Tibial artery (tissue), 4 donors: ENCODE measurements at regions not wholly inside any gene's neighbourhood (a gene's known extent, or its start where the extent isn't known, plus 50 kb on each side); places are given as distances from the start of the nearest gene placed in this dataset.
"Not testable (repeated sequence)": the region's sequence is repeated elsewhere in the genome, so short reads cannot be mapped to it uniquely, and the experiment has no call there.

Experiments used
- DNase-seq, 2 donors: peaks; one replicate each; pipeline ENCODE4 v3.0.0-alpha.2; 2019
- H3K27ac ChIP-seq, 2 donors: fragments of 200-600 bp; sonication (generic) in 1 of 2; 1 replicate in 1 of 2; 2 replicates in 1 of 2; pipeline ENCODE4 v1.5.1; 2018 to 2019; ENCODE audit warnings: mild to moderate bottlenecking in 1 of 2
- H3K27me3 ChIP-seq, 2 donors: fragments of 200-600 bp; sonication (generic) in 1 of 2; one replicate each; pipeline versions ENCODE4 v1.5.1 to v1.6.0; 2016 to 2019
- H3K36me3 ChIP-seq, 3 donors: fragments of 200-600 bp; sonication (generic) in 2 of 3; one replicate each; pipeline ENCODE4 v1.5.1; 2016 to 2019; ENCODE audit warnings: mild to moderate bottlenecking in 2 of 3
- H3K4me1 ChIP-seq, 4 donors: fragments of 200-600 bp; sonication (generic) in 2 of 4; 1 replicate in 3 of 4; 2 replicates in 1 of 4; pipeline ENCODE4 v1.5.1; 2016 to 2019
- H3K4me3 ChIP-seq, 2 donors: fragments of 200-600 bp; sonication (generic) in 1 of 2; 1 replicate in 1 of 2; 2 replicates in 1 of 2; pipeline ENCODE4 v1.5.1; 2018 to 2019; ENCODE audit warnings: mild to moderate bottlenecking in 2 of 2
- H3K9me3 ChIP-seq, 3 donors: fragments of 200-600 bp; sonication (generic) in 1 of 3; one replicate each; pipeline ENCODE4 v1.5.1; 2016 to 2019
- CTCF ChIP-seq, 2 experiments: fragments of 200-600 bp in 1 of 2; fragments of 450-650 bp in 1 of 2; IDR thresholded peaks; one replicate each; pipeline ENCODE4 v1.5.1; 2017 to 2019; ENCODE audit warnings: antibody characterized with exemption in 2 of 2, mild to moderate bottlenecking in 1 of 2, moderate library complexity in 1 of 2
- intact Hi-C: fragments of 100-400 bp; cut with DNase I; formaldehyde crosslinking; loops from one replicate; pipeline ENCODE4 v1.15.0; 2023; ENCODE audit warnings: low total_unique reads

GRCh38 chr3:153856932-153857331, 264.3 kb upstream of the ARHGEF26 start:
- Histone ChIP-seq H3K9me3 (no peaks in the 10 kb centered on the region), H3K36me3 (no peaks in the 10 kb centered on the region), H3K27me3 (no peaks in the 10 kb centered on the region), H3K4me1 (no peaks in the 10 kb centered on the region), H3K27ac (no peak overlapping the region), H3K4me3 (no peak overlapping the region)
- TF ChIP-seq CTCF (IDR thresholded peaks at IDR 0.05), result no peak
- DNase-seq, result no peak
- intact Hi-C loops, result no loop called here

GRCh38 chr3:153864793-153865192, 256.4 kb upstream of the ARHGEF26 start:
- Histone ChIP-seq H3K4me1 (no peaks in the 10 kb centered on the region), H3K4me3 (no peak overlapping the region), H3K36me3 (no peaks in the 10 kb centered on the region), H3K27ac (no peak overlapping the region), H3K9me3 (no peaks in the 10 kb centered on the region), H3K27me3 (no peaks in the 10 kb centered on the region)
- intact Hi-C loops, result no loop called here
- no peak for DNase-seq
- TF ChIP-seq CTCF (IDR thresholded peaks at IDR 0.05), result no peak

DNA sequence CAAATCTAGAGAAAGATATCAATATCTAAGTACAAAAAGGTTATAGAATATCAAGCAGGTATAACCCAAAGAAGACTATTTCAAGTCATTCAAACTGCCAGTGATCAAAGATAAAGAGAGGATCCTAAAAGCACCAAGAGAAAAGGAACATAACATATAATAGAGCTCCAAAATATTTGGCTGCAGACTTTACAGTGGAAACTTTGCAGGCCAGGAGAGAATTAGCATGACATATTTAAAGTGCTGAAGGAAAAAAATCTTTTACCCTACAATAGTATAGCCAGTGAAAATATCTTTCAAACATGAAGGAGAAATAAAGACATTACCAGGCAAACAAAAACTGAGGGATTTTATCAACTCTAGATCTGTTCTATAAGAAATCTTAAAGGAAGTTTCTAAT, 254.3 kb upstream of the ARHGEF26 start:
- TF ChIP-seq CTCF (IDR thresholded peaks at IDR 0.05), result no peak
- no peaks in the 10 kb centered on the region for H3K27me3 ChIP-seq
- H3K36me3 ChIP-seq, result no peaks in the 10 kb centered on the region
- H3K9me3 ChIP-seq, result no peaks in the 10 kb centered on the region
- intact Hi-C loops, result no loop called here
- no peaks in the 10 kb centered on the region for H3K4me1 ChIP-seq
- H3K27ac ChIP-seq, result no peak overlapping the region
- no peak overlapping the region for H3K4me3 ChIP-seq
- no peak for DNase-seq

DNA sequence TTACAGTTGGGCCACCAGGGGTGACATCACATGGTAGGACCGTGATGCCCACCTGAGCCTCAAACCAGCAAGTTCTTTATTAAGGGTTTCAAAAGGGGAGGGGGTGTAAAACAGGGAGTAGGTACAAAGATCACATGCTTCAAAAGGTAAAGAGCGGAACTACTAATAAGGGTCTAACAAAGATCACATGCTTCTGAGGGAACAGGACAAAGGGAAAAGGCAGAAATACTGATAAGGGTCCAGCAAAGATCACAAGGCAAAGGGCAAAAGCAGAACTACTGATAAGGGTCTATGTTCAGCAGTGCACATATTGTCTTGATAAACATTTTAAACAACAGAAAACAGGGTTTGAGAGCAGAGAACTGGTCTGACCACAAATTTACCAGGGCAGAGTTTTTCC, 246.8 kb upstream of the ARHGEF26 start:
- H3K4me3 ChIP-seq, H3K27me3 ChIP-seq, DNase-seq, H3K4me1 ChIP-seq, H3K36me3 ChIP-seq, intact Hi-C loops, H3K27ac ChIP-seq: not testable (repeated sequence)
- peaks cover 0 to 14% (median 0%) of the 10 kb centered on the region in 3 donors for H3K9me3 ChIP-seq

DNA sequence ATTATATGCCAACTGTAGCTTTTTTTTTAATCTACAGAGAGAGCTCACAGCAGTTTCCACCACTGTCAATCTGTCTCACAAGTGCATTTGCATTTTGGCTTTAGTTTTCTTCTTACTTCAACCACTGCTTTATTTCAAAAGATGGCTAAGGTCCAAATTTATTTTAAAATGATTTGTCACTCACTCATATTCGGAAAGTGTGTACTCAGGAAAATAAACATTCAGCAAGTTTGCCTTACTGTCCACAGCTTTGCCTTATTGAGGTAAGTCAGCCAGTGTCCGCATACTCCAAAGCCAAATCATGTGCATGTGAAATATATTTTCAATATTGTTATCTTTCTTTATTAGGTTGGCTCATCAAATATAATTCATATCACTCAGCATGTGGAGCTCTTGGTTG, 240.7 kb upstream of the ARHGEF26 start:
- H3K4me1 ChIP-seq, result no peaks in the 10 kb centered on the region
- no peaks in the 10 kb centered on the region for H3K36me3 ChIP-seq
- intact Hi-C loops, result no loop called here
- H3K27me3 ChIP-seq, result no peaks in the 10 kb centered on the region
- no peak overlapping the region for H3K4me3 ChIP-seq
- H3K9me3 ChIP-seq, result no peaks in the 10 kb centered on the region
- DNase-seq, result no peak
- no peak for TF ChIP-seq CTCF (IDR thresholded peaks at IDR 0.05)
- H3K27ac ChIP-seq, result no peak overlapping the region

GRCh38 chr3:153881201-153881600, 240.0 kb upstream of the ARHGEF26 start:
- Histone ChIP-seq H3K4me3 (no peak overlapping the region), H3K27me3 (no peaks in the 10 kb centered on the region), H3K4me1 (no peaks in the 10 kb centered on the region), H3K9me3 (no peaks in the 10 kb centered on the region), H3K27ac (no peak overlapping the region), H3K36me3 (no peaks in the 10 kb centered on the region)
- intact Hi-C loops, result no loop called here
- no peak for TF ChIP-seq CTCF (IDR thresholded peaks at IDR 0.05)
- no peak for DNase-seq
